Cardiac muscle cell (in vitro differentiated cells and primary cell): ENCODE measurements at regions not wholly inside any gene's neighbourhood (a gene's known extent, or its start where the extent isn't known, plus 50 kb on each side); places are given as distances from the start of the nearest gene placed in this dataset.

ENCODE experiments used
- DNase-seq, 2 donors: peaks; one replicate each; pipeline versions ENCODE4 v3.0.0 to v3.0.0-alpha.2; 2010 to 2017; ENCODE audit warnings: low read depth in 1 of 2, low spot score in 1 of 2
- H3K27ac ChIP-seq: fragments of 200-600 bp; sonication (generic); 2 replicates; pipeline ENCODE4 v1.5.1; 2016
- H3K27me3 ChIP-seq: fragments of 200-600 bp; sonication (generic); 2 replicates; pipeline ENCODE4 v1.6.0; 2016; ENCODE audit warnings: control low read depth
- H3K36me3 ChIP-seq: fragments of 200-600 bp; sonication (generic); 2 replicates; pipeline ENCODE4 v1.5.1; 2016; ENCODE audit warnings: control low read depth
- H3K4me1 ChIP-seq: fragments of 200-600 bp; sonication (generic); 2 replicates; pipeline ENCODE4 v1.8.1; 2017; ENCODE audit warnings: low read depth, mild to moderate bottlenecking, mixed run types
- H3K4me3 ChIP-seq: fragments of 200-600 bp; sonication (generic); 2 replicates; pipeline ENCODE4 v1.5.1; 2016; ENCODE audit warnings: mild to moderate bottlenecking
- H3K9me3 ChIP-seq: fragments of 200-600 bp; sonication (generic); 2 replicates; pipeline ENCODE4 v1.5.1; 2017; ENCODE audit warnings: low read depth, mild to moderate bottlenecking, control low read depth
- CTCF ChIP-seq: IDR thresholded peaks from 2 replicates; pipeline ENCODE4 v1.5.1; 2012; ENCODE audit warnings: low read depth, mild to moderate bottlenecking, low read length

- Histone ChIP-seq H3K9me3 (no peaks in the 10 kb centered on the region), H3K27ac (no peak overlapping the region), H3K36me3 (no peaks in the 10 kb centered on the region), H3K4me1 (no peaks in the 10 kb centered on the region), H3K4me3 (no peak overlapping the region), H3K27me3 (no peaks in the 10 kb centered on the region)
- no peak for DNase-seq
- TF ChIP-seq CTCF = no peak
Measured at GRCh38 chr12:89992668-89993451, 284.2 kb upstream of the ATP2B1 start.

GRCh38 chr12:89991807-89992590, 283.4 kb upstream of the ATP2B1 start:
- DNase-seq = no peak
- H3K27me3 ChIP-seq = no peaks in the 10 kb centered on the region
- H3K4me3 ChIP-seq = no peak overlapping the region
- H3K36me3 ChIP-seq = no peaks in the 10 kb centered on the region
- H3K4me1 ChIP-seq = no peaks in the 10 kb centered on the region
- no peak overlapping the region for H3K27ac ChIP-seq
- TF ChIP-seq CTCF = no peak
- no peaks in the 10 kb centered on the region for H3K9me3 ChIP-seq

- Histone ChIP-seq H3K27ac (no peak overlapping the region), H3K4me1 (no peaks in the 10 kb centered on the region), H3K9me3 (no peaks in the 10 kb centered on the region), H3K4me3 (no peak overlapping the region), H3K36me3 (no peaks in the 10 kb centered on the region), H3K27me3 (peaks cover 3% of the 10 kb centered on the region)
- TF ChIP-seq CTCF = no peak
- no peak for DNase-seq
Measured at GRCh38 chr12:89988188-89988915, 279.7 kb upstream of the ATP2B1 start.

- TF ChIP-seq CTCF = no peak
- DNase-seq = no peak
- no peak overlapping the region for H3K4me3 ChIP-seq
- H3K9me3 ChIP-seq = no peaks in the 10 kb centered on the region
- H3K27ac ChIP-seq = no peak overlapping the region
- H3K36me3 ChIP-seq = no peaks in the 10 kb centered on the region
- no peaks in the 10 kb centered on the region for H3K4me1 ChIP-seq
- peaks cover 3% of the 10 kb centered on the region for H3K27me3 ChIP-seq
Measured at GRCh38 chr12:89985935-89986334, 277.3 kb upstream of the ATP2B1 start.

GRCh38 chr12:89984846-89985245, 276.2 kb upstream of the ATP2B1 start:
- H3K27me3 ChIP-seq = peaks cover 3% of the 10 kb centered on the region
- H3K4me1 ChIP-seq = no peaks in the 10 kb centered on the region
- no peaks in the 10 kb centered on the region for H3K9me3 ChIP-seq
- H3K27ac ChIP-seq = no peak overlapping the region
- H3K36me3 ChIP-seq = no peaks in the 10 kb centered on the region
- DNase-seq = no peak
- H3K4me3 ChIP-seq = no peak overlapping the region
- no peak for TF ChIP-seq CTCF
